PC-9 (cell line): ENCODE measurements at regions not wholly inside any gene's neighbourhood (a gene's known extent, or its start where the extent isn't known, plus 50 kb on each side); places are given as distances from the start of the nearest gene placed in this dataset.

Experiments
- BruUV-seq: library from RNA; stranded (reverse); fragments of 400-500 nt; replicated peaks from 2 replicates; lab custom pipeline; 2021; lab: Mats Ljungman, UMichigan
- CTCF ChIA-PET: fragments of 300-600 bp; sonication (Branson Sonifier 250); formaldehyde crosslinking; loops from one replicate; lab custom pipeline; 2022; ENCODE audit warnings: antibody characterized with exemption; lab: Charles Lee
- POLR2A ChIA-PET: fragments of 300-600 bp; sonication (Branson Sonifier 250); formaldehyde crosslinking; loops from one replicate; lab custom pipeline; 2022; ENCODE audit warnings: antibody characterized with exemption; ENCODE audit not compliant: unreplicated experiment; lab: Charles Lee
- DNase-seq, 2 experiments: peaks; one replicate each; pipeline versions ENCODE4 v3.0.0 to v3.0.0-alpha.2; 2015 to 2022; ENCODE audit warnings: mixed read lengths in 1 of 2
- H2AFZ ChIP-seq: fragments of 200-600 bp; sonication (generic); 2 replicates; pipeline ENCODE4 v1.8.1; 2017; ENCODE audit warnings: antibody characterized with exemption
- H3F3A ChIP-seq: fragments of 200-600 bp; sonication (generic); 2 replicates; pipeline ENCODE4 v1.8.1; 2017; ENCODE audit warnings: antibody characterized with exemption, mild to moderate bottlenecking, low read depth; ENCODE audit not compliant: insufficient read depth
- H3K27ac ChIP-seq: fragments of 200-600 bp; sonication (generic); 2 replicates; pipeline ENCODE4 v1.6.1; 2016; ENCODE audit warnings: mixed run types
- H3K27me3 ChIP-seq: fragments of 200-600 bp; sonication (generic); 2 replicates; pipeline ENCODE4 v1.6.1; 2016; ENCODE audit warnings: low read depth, mixed run types; ENCODE audit not compliant: insufficient read depth
- H3K36me3 ChIP-seq: fragments of 200-600 bp; sonication (generic); 2 replicates; pipeline ENCODE4 v1.6.1; 2016; ENCODE audit warnings: low read depth, mixed run types
- H3K4me1 ChIP-seq: fragments of 200-600 bp; sonication (generic); replicated peaks from 2 replicates; pipeline ENCODE4 v1.6.1; 2016; ENCODE audit warnings: mixed run types; ENCODE audit not compliant: insufficient read depth
- H3K4me2 ChIP-seq: fragments of 200-600 bp; sonication (generic); 2 replicates; pipeline ENCODE4 v1.6.1; 2017; ENCODE audit warnings: mixed run types
- H3K4me3 ChIP-seq: fragments of 200-600 bp; sonication (generic); 2 replicates; pipeline ENCODE4 v1.6.1; 2016; ENCODE audit warnings: mixed run types
- H3K79me2 ChIP-seq: fragments of 200-600 bp; sonication (generic); 2 replicates; pipeline ENCODE4 v1.6.1; 2017; ENCODE audit warnings: low read depth, mixed run types
- H3K9me2 ChIP-seq: fragments of 200-600 bp; sonication (generic); 2 replicates; pipeline ENCODE4 v1.8.1; 2017; ENCODE audit warnings: mild to moderate bottlenecking; ENCODE audit not compliant: insufficient read depth
- H3K9me3 ChIP-seq: fragments of 200-600 bp; sonication (generic); 2 replicates; pipeline ENCODE4 v1.8.1; 2016; ENCODE audit warnings: low read depth; ENCODE audit not compliant: insufficient read depth
- H4K20me1 ChIP-seq: fragments of 200-600 bp; sonication (generic); 2 replicates; pipeline ENCODE4 v1.8.1; 2017; ENCODE audit not compliant: insufficient read depth
- CTCF ChIP-seq: fragments of 200-600 bp; sonication (generic); conservative IDR thresholded peaks from 2 replicates; pipeline ENCODE4 v1.6.1; 2017; ENCODE audit warnings: mixed run types, antibody characterized with exemption, mild to moderate bottlenecking, moderate library complexity
- EZH2 ChIP-seq: fragments of 200-600 bp; sonication (generic); IDR thresholded peaks from 2 replicates; pipeline ENCODE4 v1.8.0; 2017; ENCODE audit warnings: antibody characterized with exemption, low read depth
- intact Hi-C: fragments of 100-400 bp; cut with micrococcal nuclease; formaldehyde crosslinking; loops from one replicate; pipeline ENCODE4 v1.10.0; 2022; ENCODE audit not compliant: unreplicated experiment

GRCh38 chr2:134183679-134184078 is 70.2 kb upstream of the MGAT5 start:
- Histone ChIP-seq H3F3A (peaks cover 7% of the 10 kb centered on the region; the same call in 1 of the 2 replicates), H3K9me2 (no peaks in the 10 kb centered on the region), H3K27me3 (no peaks in the 10 kb centered on the region), H4K20me1 (no peaks in the 10 kb centered on the region), H3K27ac (no peak overlapping the region), H3K4me1 (peaks cover 10% of the 10 kb centered on the region), H3K9me3 (no peaks in the 10 kb centered on the region), H3K4me3 (no peak overlapping the region), H3K4me2 (no peak overlapping the region), H3K79me2 (no peaks in the 10 kb centered on the region), H3K36me3 (no peaks in the 10 kb centered on the region), H2AFZ (no peak overlapping the region)
- BruUV-seq: no TSS peak
- CTCF ChIA-PET: no interaction called here
- no peak for DNase-seq
- POLR2A ChIA-PET: interaction anchor here (0.8 kb wide), 1 partner anchor 13 kb away, joined by 5 read pairs; no protein-coding TSS in a partner anchor
- TF ChIP-seq CTCF (no peak), EZH2 (no peak)
- intact Hi-C loops: no loop called here

- H3K27ac ChIP-seq: no peak overlapping the region
- POLR2A ChIA-PET: no interaction called here
- H3K4me2 ChIP-seq: no peak overlapping the region
- TF ChIP-seq CTCF: no peak
- H4K20me1 ChIP-seq: no peaks in the 10 kb centered on the region
- H3K79me2 ChIP-seq: 0 out of 2 replicates have a peak, but pooled peaks cover 5% of the 10 kb centered on the region
- no peaks in the 10 kb centered on the region for H3K9me3 ChIP-seq
- intact Hi-C loops: loop anchor here (5.0 kb wide), 1 partner anchor 68 kb away; no protein-coding TSS in a partner anchor
- H3K9me2 ChIP-seq: no peaks in the 10 kb centered on the region
- CTCF ChIA-PET: no interaction called here
- H3K4me1 ChIP-seq: peaks cover 28% of the 10 kb centered on the region
- no peaks in the 10 kb centered on the region for H3K36me3 ChIP-seq
- H3K27me3 ChIP-seq: no peaks in the 10 kb centered on the region
- BruUV-seq: no TSS peak
- no peak for DNase-seq
- H3K4me3 ChIP-seq: no peak overlapping the region
- peaks cover 23% of the 10 kb centered on the region for H3F3A ChIP-seq
- H2AFZ ChIP-seq: no peak overlapping the region
Measured at GRCh38 chr2:134185639-134186038, 68.2 kb upstream of the MGAT5 start.

- Histone ChIP-seq H2AFZ (peak overlapping the region; percentile 71), H4K20me1 (no peaks in the 10 kb centered on the region), H3K4me1 (peaks cover 29% of the 10 kb centered on the region), H3K27me3 (no peaks in the 10 kb centered on the region), H3K4me2 (peak overlapping the region; percentile 77), H3K9me3 (no peaks in the 10 kb centered on the region), H3K27ac (peak overlapping the region; percentile 99), H3K4me3 (peak overlapping the region; percentile 34; the same call in 1 of the 2 replicates), H3K79me2 (peaks cover 15% of the 10 kb centered on the region; the same call in 1 of the 2 replicates), H3K36me3 (no peaks in the 10 kb centered on the region), H3F3A (peaks cover 23% of the 10 kb centered on the region), H3K9me2 (no peaks in the 10 kb centered on the region)
- intact Hi-C loops: loop anchor here (1.0 to 5.0 kb wide), 2 partner anchors 52 to 72 kb away; no protein-coding TSS in a partner anchor
- no TSS peak for BruUV-seq
- ChIA-PET CTCF (interaction anchor here (1.0 kb wide), 1 partner anchor 69 kb away, joined by 3 read pairs; no protein-coding TSS in a partner anchor), POLR2A (interaction anchor here (0.6 kb wide), 1 partner anchor 594 kb away, joined by 3 read pairs; no protein-coding TSS in a partner anchor)
- DNase-seq: peak; percentile 67 to 95
- TF ChIP-seq CTCF (no peak), EZH2 (no peak)
Measured at GRCh38 chr2:134189009-134189720, 64.7 kb upstream of the MGAT5 start.
